Choroid plexus epithelial cell (primary cell): ENCODE measurements at regions not wholly inside any gene's neighbourhood (a gene's known extent, or its start where the extent isn't known, plus 50 kb on each side); places are given as distances from the start of the nearest gene placed in this dataset.

Experiments
- DNase-seq: peaks from one replicate; pipeline ENCODE4 v3.0.0-alpha.2; 2010; ENCODE audit warnings: low read depth
- H3K4me3 ChIP-seq: 2 replicates; pipeline ENCODE4 v1.5.1; 2011; ENCODE audit warnings: low read depth, mild to moderate bottlenecking, control low read depth, low read length, moderate library complexity
- CTCF ChIP-seq: conservative IDR thresholded peaks from 2 replicates; pipeline ENCODE4 v1.5.1; 2011; ENCODE audit warnings: low read depth, mild to moderate bottlenecking, control low read depth, inconsistent platforms, low read length, moderate library complexity

- no peak overlapping the region for H3K4me3 ChIP-seq
- no peak for TF ChIP-seq CTCF
Measured at GRCh38 chr5:173752653-173753052, 135.5 kb upstream of the CPEB4 start.

GRCh38 chr5:173753307-173754168 lies 134.6 kb upstream of the CPEB4 start:
- DNase-seq = peak; percentile 79
- TF ChIP-seq CTCF = no peak
- no peak overlapping the region for H3K4me3 ChIP-seq

More at GRCh38 chr5:173752653-173753052, 135.5 kb upstream of the CPEB4 start:
- no peak for DNase-seq

GRCh38 chr5:173755319-173755718 lies 132.8 kb upstream of the CPEB4 start:
- TF ChIP-seq CTCF = no peak
- no peak for DNase-seq
- H3K4me3 ChIP-seq = no peak overlapping the region

GRCh38 chr5:173757403-173758209 lies 130.5 kb upstream of the CPEB4 start:
- DNase-seq = no peak
- no peak overlapping the region for H3K4me3 ChIP-seq
- no peak for TF ChIP-seq CTCF

GRCh38 chr5:173758676-173759075 lies 129.5 kb upstream of the CPEB4 start:
- H3K4me3 ChIP-seq = no peak overlapping the region
- TF ChIP-seq CTCF = no peak
- DNase-seq = no peak

- no peak for TF ChIP-seq CTCF
- DNase-seq = no peak
- H3K4me3 ChIP-seq = no peak overlapping the region
Measured at GRCh38 chr5:173759691-173760090, 128.5 kb upstream of the CPEB4 start.
